SK-N-SH (cell line): ENCODE measurements at regions not wholly inside any gene's neighbourhood (a gene's known extent, or its start where the extent isn't known, plus 50 kb on each side); places are given as distances from the start of the nearest gene placed in this dataset.

ENCODE experiments used
- CTCF ChIA-PET: fragments of 300-600, 350-600 bp; formaldehyde crosslinking; extraction: SDS; loops from one replicate; lab custom pipeline; 2021; lab: Yijun Ruan, JAX
- POLR2A ChIA-PET: fragments of 350-600 bp; sonication (Branson Sonifier 250); formaldehyde crosslinking; extraction: SDS; loops from one replicate; lab custom pipeline; 2020; ENCODE audit warnings: antibody characterized with exemption, inconsistent platforms; lab: Yijun Ruan, JAX
- DNase-seq: peaks from one replicate; pipeline ENCODE4 v3.0.0; 2012
- H2AFZ ChIP-seq: fragments of 200-600 bp; sonication (generic); 2 replicates; pipeline ENCODE4 v1.8.1; 2016; ENCODE audit warnings: antibody characterized with exemption, mild to moderate bottlenecking, low read depth
- H3F3A ChIP-seq: fragments of 200-600 bp; sonication (generic); replicated peaks from 2 replicates; pipeline ENCODE3; 2016; ENCODE audit warnings: antibody characterized with exemption, mild to moderate bottlenecking; ENCODE audit not compliant: insufficient read depth
- H3K27ac ChIP-seq, 2 experiments: fragments of 200-500 bp in 1 of 2; fragments of 200-600 bp in 1 of 2; sonication (Bioruptor generic) in 1 of 2; sonication (generic), shearing (Covaris generic) in 1 of 2; 2 replicates each; pipeline versions ENCODE4 v1.5.1 to v1.6.1; 2014 to 2016; ENCODE audit warnings: low read depth in 2 of 2, inconsistent platforms in 1 of 2, low read length in 1 of 2, mild to moderate bottlenecking in 1 of 2, mixed read lengths in 1 of 2
- H3K27me3 ChIP-seq: fragments of 200-600 bp; sonication (generic), shearing (Covaris generic); 2 replicates; pipeline ENCODE4 v1.6.1; 2016; ENCODE audit warnings: mixed run types; ENCODE audit not compliant: insufficient read depth
- H3K36me3 ChIP-seq, 2 experiments: fragments of 200-500 bp in 1 of 2; fragments of 200-600 bp in 1 of 2; sonication (Bioruptor generic) in 1 of 2; sonication (generic) in 1 of 2; replicated peaks in 1 of 2; 2 replicates each; pipeline versions ENCODE3 to v1.5.1; 2014 to 2016; ENCODE audit warnings: low read length in 1 of 2, mild to moderate bottlenecking in 1 of 2; ENCODE audit not compliant: insufficient read depth in 2 of 2, control insufficient read depth in 1 of 2
- H3K4me1 ChIP-seq, 2 experiments: fragments of 200-500 bp in 1 of 2; fragments of 200-600 bp in 1 of 2; sonication (Bioruptor generic) in 1 of 2; sonication (generic), shearing (Covaris generic) in 1 of 2; 2 replicates each; pipeline versions ENCODE4 v1.5.1 to v1.6.1; 2014 to 2016; ENCODE audit warnings: low read depth in 1 of 2, low read length in 1 of 2, mixed run types in 1 of 2; ENCODE audit not compliant: insufficient read depth in 2 of 2, control insufficient read depth in 1 of 2
- H3K4me2 ChIP-seq: fragments of 200-600 bp; sonication (generic), shearing (Covaris generic); 2 replicates; pipeline ENCODE4 v1.6.1; 2017; ENCODE audit warnings: mixed run types
- H3K4me3 ChIP-seq, 2 experiments: fragments of 200-500 bp in 1 of 2; fragments of 200-600 bp in 1 of 2; sonication (Bioruptor generic) in 1 of 2; sonication (generic), shearing (Covaris generic) in 1 of 2; 2 replicates each; pipeline versions ENCODE4 v1.5.1 to v1.8.1; 2014 to 2016; ENCODE audit warnings: low read depth in 2 of 2, inconsistent platforms in 1 of 2, low read length in 1 of 2, mild to moderate bottlenecking in 1 of 2, mixed read lengths in 1 of 2, moderate library complexity in 1 of 2
- H3K79me2 ChIP-seq: fragments of 200-600 bp; sonication (generic); 2 replicates; pipeline ENCODE4 v1.8.1; 2017; ENCODE audit warnings: mild to moderate bottlenecking; ENCODE audit not compliant: insufficient read depth
- H3K9ac ChIP-seq: fragments of 200-600 bp; sonication (generic); 2 replicates; pipeline ENCODE4 v1.6.1; 2017; ENCODE audit warnings: mixed run types
- H3K9me2 ChIP-seq: fragments of 200-600 bp; sonication (generic); 2 replicates; pipeline ENCODE4 v1.6.1; 2017; ENCODE audit warnings: mixed run types
- H3K9me3 ChIP-seq: fragments of 200-600 bp; sonication (generic); 2 replicates; pipeline ENCODE4 v1.6.1; 2017; ENCODE audit warnings: mixed run types, mild to moderate bottlenecking, moderate library complexity
- H4K20me1 ChIP-seq: fragments of 200-600 bp; sonication (generic); 2 replicates; pipeline ENCODE4 v1.6.1; 2017; ENCODE audit warnings: mild to moderate bottlenecking, mixed run types; ENCODE audit not compliant: insufficient read depth
- CHD2 ChIP-seq: fragments of 150-350 bp; IDR thresholded peaks from 2 replicates; pipeline ENCODE4 v1.6.1; 2018; ENCODE audit warnings: low read length; ENCODE audit not compliant: partially characterized antibody
- CTCF ChIP-seq: fragments of 200-600 bp; sonication (generic); IDR thresholded peaks from 2 replicates; pipeline ENCODE4 v1.6.1; 2017; ENCODE audit warnings: antibody characterized with exemption, mild to moderate bottlenecking, moderate library complexity
- ELF1 ChIP-seq: IDR thresholded peaks from 2 replicates; pipeline ENCODE4 v1.4.0; 2012
- EP300 ChIP-seq, 2 experiments: IDR thresholded peaks; 2 replicates each; pipeline versions ENCODE4 v1.4.0 to v1.6.1; 2012; ENCODE audit warnings: borderline replicate concordance in 1 of 2, low read depth in 1 of 2, low read length in 1 of 2
- EZH2phosphoT487 ChIP-seq: fragments of 200-600 bp; sonication (generic); IDR thresholded peaks from 2 replicates; pipeline ENCODE4 v1.6.1; 2017; ENCODE audit warnings: low read depth, mixed run types, mild to moderate bottlenecking, antibody characterized with exemption, moderate library complexity, borderline replicate concordance
- FOSL2 ChIP-seq: IDR thresholded peaks from 2 replicates; pipeline ENCODE4 v1.4.0; 2012; ENCODE audit warnings: low read depth, mild to moderate bottlenecking, moderate library complexity, borderline replicate concordance
- FOXJ3 ChIP-seq: sonication (generic); formaldehyde crosslinking; IDR thresholded peaks from 2 replicates; pipeline ENCODE4 v1.5.1; 2020; ENCODE audit warnings: mild to moderate bottlenecking, missing genetic modification reagents
- FOXM1 ChIP-seq: IDR thresholded peaks from 2 replicates; pipeline ENCODE4 v1.4.0; 2012; ENCODE audit warnings: low read depth, mild to moderate bottlenecking
- GABPA ChIP-seq: IDR thresholded peaks from 2 replicates; pipeline ENCODE4 v1.4.0; 2012; ENCODE audit warnings: low read depth, mild to moderate bottlenecking
- GATA2 ChIP-seq: sonication (generic); formaldehyde crosslinking; IDR thresholded peaks from 2 replicates; pipeline ENCODE4 v1.5.0; 2020; ENCODE audit warnings: mild to moderate bottlenecking, missing genetic modification reagents
- JUND ChIP-seq: IDR thresholded peaks from 2 replicates; pipeline ENCODE4 v1.4.0; 2012
- MAX ChIP-seq: IDR thresholded peaks from 2 replicates; pipeline ENCODE4 v1.4.0; 2012; ENCODE audit warnings: low read depth
- MXI1 ChIP-seq: IDR thresholded peaks from 2 replicates; pipeline ENCODE4 v1.6.1; 2012; ENCODE audit warnings: mild to moderate bottlenecking, low read depth, low read length, improper control_type of control experiment
- NFIC ChIP-seq: IDR thresholded peaks from 2 replicates; pipeline ENCODE4 v1.4.0; 2012; ENCODE audit warnings: borderline replicate concordance
- NRF1 ChIP-seq: IDR thresholded peaks from 2 replicates; pipeline ENCODE4 v1.6.1; 2012; ENCODE audit warnings: low read depth, mild to moderate bottlenecking, low read length
- POLR2AphosphoS5 ChIP-seq: IDR thresholded peaks from 2 replicates; pipeline ENCODE4 v1.6.1; 2012; ENCODE audit warnings: low read depth, low read length
- RCOR1 ChIP-seq: fragments of 150-350 bp; IDR thresholded peaks from 2 replicates; pipeline ENCODE4 v1.6.1; 2017; ENCODE audit warnings: antibody characterized with exemption, low read length
- REST ChIP-seq: IDR thresholded peaks from 2 replicates; pipeline ENCODE4 v1.6.1; 2012; ENCODE audit warnings: mild to moderate bottlenecking, low read depth, low read length, moderate library complexity
- RFX5 ChIP-seq: IDR thresholded peaks from 2 replicates; pipeline ENCODE4 v1.6.1; 2012; ENCODE audit warnings: mild to moderate bottlenecking, improper control_type of control experiment, low read length
- RXRA ChIP-seq: IDR thresholded peaks from 2 replicates; pipeline ENCODE4 v1.4.0; 2012; ENCODE audit warnings: low read depth, mild to moderate bottlenecking, borderline replicate concordance
- SIN3A ChIP-seq: IDR thresholded peaks from 2 replicates; pipeline ENCODE4 v1.6.1; 2012; ENCODE audit warnings: low read depth, mild to moderate bottlenecking, low read length, moderate library complexity, borderline replicate concordance
- TCF12 ChIP-seq: IDR thresholded peaks from 2 replicates; pipeline ENCODE4 v1.4.0; 2012
- TEAD4 ChIP-seq: IDR thresholded peaks from 2 replicates; pipeline ENCODE4 v1.4.0; 2012; ENCODE audit warnings: mild to moderate bottlenecking, borderline replicate concordance; ENCODE audit not compliant: insufficient read depth
- USF1 ChIP-seq: IDR thresholded peaks from 2 replicates; pipeline ENCODE4 v1.4.0; 2012; ENCODE audit warnings: low read depth, borderline replicate concordance
- YY1 ChIP-seq: IDR thresholded peaks from 2 replicates; pipeline ENCODE4 v1.4.0; 2012; ENCODE audit warnings: low read depth, mild to moderate bottlenecking
- whole genome bisulfite sequencing: methylation state at CpG from one replicate; pipeline ENCODE4 v1.1.6; 2017; ENCODE audit warnings: low lambda C conversion rate; 5-methylcytosine and 5-hydroxymethylcytosine counted together

- H3K4me1 ChIP-seq: no peaks in the 10 kb centered on the region
- H3K4me3 ChIP-seq: no peak overlapping the region
- DNase-seq: no peak
- H3K9me2 ChIP-seq: no peaks in the 10 kb centered on the region
- no peaks in the 10 kb centered on the region for H3K9me3 ChIP-seq
- TF ChIP-seq RXRA: no peak
- TF ChIP-seq MAX: no peak
- no peak for TF ChIP-seq FOXJ3 (CRISPR knock-in tag)
- no peak for TF ChIP-seq POLR2AphosphoS5
- TF ChIP-seq GABPA: no peak
- TF ChIP-seq CHD2: no peak
- TF ChIP-seq FOSL2: no peak
- TF ChIP-seq EP300 (IDR thresholded peaks at IDR 0.05; ENCODE audit: borderline replicate concordance in 1 of 2, low read depth in 1 of 2, low read length in 1 of 2): no peak
- TF ChIP-seq JUND: no peak
- no peak for TF ChIP-seq FOXM1
- no peak for TF ChIP-seq MXI1
- TF ChIP-seq, all 33 proteins: peak for 0
- no peaks in the 10 kb centered on the region for H4K20me1 ChIP-seq
- no peaks in the 10 kb centered on the region for H3F3A ChIP-seq
- H3K79me2 ChIP-seq: no peaks in the 10 kb centered on the region
- H3K4me2 ChIP-seq: no peak overlapping the region
- no peak overlapping the region for H2AFZ ChIP-seq
- no peak overlapping the region for H3K9ac ChIP-seq
- no peak overlapping the region for H3K27ac ChIP-seq
- no peaks in the 10 kb centered on the region for H3K36me3 ChIP-seq
- H3K27me3 ChIP-seq: no peaks in the 10 kb centered on the region
- CTCF ChIA-PET: no interaction called here
- POLR2A ChIA-PET: no interaction called here
- WGBS: 34% methylated on average over 4 of the region's 4 CpGs
These were observed 133.4 kb downstream of the SS18 start for GRCh38 chr18:25957017-25957416.

GRCh38 chr18:25953111-25953510, 137.3 kb downstream of the SS18 start:
- no peak for DNase-seq
- Histone ChIP-seq H3F3A (no peaks in the 10 kb centered on the region), H3K9ac (no peak overlapping the region), H3K4me3 (no peak overlapping the region), H3K79me2 (no peaks in the 10 kb centered on the region), H3K4me1 (no peaks in the 10 kb centered on the region), H3K36me3 (no peaks in the 10 kb centered on the region), H2AFZ (no peak overlapping the region), H3K27ac (no peak overlapping the region), H3K9me3 (no peaks in the 10 kb centered on the region), H3K27me3 (no peaks in the 10 kb centered on the region), H3K4me2 (no peak overlapping the region), H4K20me1 (no peaks in the 10 kb centered on the region), H3K9me2 (no peaks in the 10 kb centered on the region)
- POLR2A ChIA-PET: no interaction called here
- no peak for TF ChIP-seq EZH2phosphoT487
- TF ChIP-seq GATA2: no peak
- TF ChIP-seq YY1: no peak
- TF ChIP-seq USF1: no peak
- no peak for TF ChIP-seq NRF1
- no peak for TF ChIP-seq RFX5
- TF ChIP-seq TCF12: no peak
- no peak for TF ChIP-seq TEAD4
- no peak for TF ChIP-seq NFIC
- no peak for TF ChIP-seq RCOR1
- no peak for TF ChIP-seq CTCF
- TF ChIP-seq FOXM1: no peak
- TF ChIP-seq SIN3A: no peak
- no peak for TF ChIP-seq FOXJ3 (CRISPR knock-in tag)
- TF ChIP-seq GABPA: no peak
- TF ChIP-seq JUND: no peak
- TF ChIP-seq RXRA: no peak
- no peak for TF ChIP-seq MXI1
- no peak for TF ChIP-seq REST
- TF ChIP-seq ELF1: no peak
- 74% methylated on average over 4 of the region's 4 CpGs for WGBS
- CTCF ChIA-PET: no interaction called here
